ENCODE measurements at regions not wholly inside any gene's neighbourhood (a gene's known extent, or its start where the extent isn't known, plus 50 kb on each side); places are given as distances from the start of the nearest gene placed in this dataset.

DNA sequence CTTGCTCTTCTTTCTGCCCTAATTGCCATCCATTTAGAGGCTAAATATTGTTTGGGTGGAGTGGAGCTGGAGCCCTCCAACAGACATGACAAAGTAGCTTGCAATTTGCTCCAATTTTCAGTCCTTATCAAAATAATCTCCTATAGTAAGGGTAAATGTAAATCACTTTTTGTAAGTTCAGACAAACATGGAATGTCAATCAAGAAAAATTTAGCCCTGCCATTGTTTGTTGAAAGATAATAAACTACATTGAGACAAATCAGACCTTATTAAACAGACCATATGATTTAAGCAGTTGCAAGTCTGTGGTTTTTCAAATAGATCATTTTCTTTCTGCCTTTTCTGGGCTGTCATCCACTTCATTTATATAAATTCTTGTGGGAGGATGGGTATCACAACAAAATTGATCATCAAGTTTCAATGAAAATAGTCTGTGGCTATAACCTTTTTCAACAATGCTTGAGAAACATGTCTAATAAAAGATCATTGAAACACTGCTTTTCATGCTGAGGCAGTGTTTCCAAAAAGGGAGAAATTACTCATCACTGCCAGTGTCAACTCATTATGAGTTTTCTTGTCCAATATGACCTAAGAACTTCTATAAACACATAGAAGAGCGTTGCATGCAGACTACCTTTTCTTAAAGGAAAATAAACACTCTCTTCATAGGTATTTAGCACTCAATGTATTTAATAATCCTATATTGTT, 1152.0 kb upstream of the B3GALT2 start:
- no peak for TF ChIP-seq POLR2AphosphoS5 (IDR thresholded peaks at IDR 0.05; ENCODE audit: low read depth, low read length)
- no peak for TF ChIP-seq POLR2A (IDR thresholded peaks at IDR 0.05; ENCODE audit: low read depth, low read length)
- TF ChIP-seq SPI1 (IDR thresholded peaks at IDR 0.05; ENCODE audit: low read depth, low read length), result no peak
- TF ChIP-seq TAF1 (IDR thresholded peaks at IDR 0.05; ENCODE audit: low read depth, low read length), result no peak
- no peak for TF ChIP-seq PAX5 (IDR thresholded peaks at IDR 0.05; ENCODE audit: insufficient read depth, low read length, severe bottlenecking)
- TF ChIP-seq POU2F2 (IDR thresholded peaks at IDR 0.05; ENCODE audit: low read depth, low read length), result no peak
